ENCODE measurements at regions not wholly inside any gene's neighbourhood (a gene's known extent, or its start where the extent isn't known, plus 50 kb on each side); places are given as distances from the start of the nearest gene placed in this dataset.
"Not testable (repeated sequence)": the region's sequence is repeated elsewhere in the genome, so short reads cannot be mapped to it uniquely, and the experiment has no call there.

DNA sequence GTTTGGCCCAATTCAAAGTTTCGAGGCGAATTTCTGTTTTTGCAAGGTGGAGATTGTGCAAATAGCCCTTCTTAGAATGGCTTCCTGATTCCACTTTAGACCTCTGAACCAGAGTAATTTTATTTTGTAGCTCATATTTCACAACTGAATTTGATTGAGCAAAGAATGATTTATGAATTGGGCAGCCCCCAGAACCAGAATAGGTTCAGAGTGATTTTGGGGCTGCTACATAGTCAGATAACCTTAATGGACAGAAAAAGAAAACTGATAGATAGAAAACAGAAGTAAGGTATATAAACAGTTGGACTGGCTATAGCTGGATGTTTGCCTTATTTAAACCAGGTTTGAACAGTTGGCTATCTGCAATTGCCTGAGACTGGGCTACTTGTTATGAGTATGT lies 156.6 kb downstream of the YIPF5 start:
- DNase-seq: no peak

DNA sequence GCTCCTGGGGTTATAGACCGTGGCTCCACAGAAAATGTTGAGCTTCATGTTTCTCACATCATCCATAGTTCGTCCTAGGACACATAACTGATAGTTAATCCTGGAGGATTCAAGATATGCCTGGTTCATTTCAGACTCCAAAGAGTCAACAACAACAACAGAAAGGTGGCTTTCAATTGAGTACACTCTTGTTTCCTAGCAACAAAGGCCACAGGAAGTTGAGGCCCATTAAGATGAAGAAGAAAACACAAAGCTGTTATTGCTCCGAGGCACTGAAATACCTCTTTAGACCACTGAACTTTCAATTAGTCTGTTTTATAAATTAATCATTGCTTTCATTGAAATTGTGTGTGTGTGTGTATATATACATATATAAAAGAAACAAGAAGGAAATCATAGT lies 154.5 kb downstream of the YIPF5 start:
- DNase-seq: peak; percentile 45

DNA sequence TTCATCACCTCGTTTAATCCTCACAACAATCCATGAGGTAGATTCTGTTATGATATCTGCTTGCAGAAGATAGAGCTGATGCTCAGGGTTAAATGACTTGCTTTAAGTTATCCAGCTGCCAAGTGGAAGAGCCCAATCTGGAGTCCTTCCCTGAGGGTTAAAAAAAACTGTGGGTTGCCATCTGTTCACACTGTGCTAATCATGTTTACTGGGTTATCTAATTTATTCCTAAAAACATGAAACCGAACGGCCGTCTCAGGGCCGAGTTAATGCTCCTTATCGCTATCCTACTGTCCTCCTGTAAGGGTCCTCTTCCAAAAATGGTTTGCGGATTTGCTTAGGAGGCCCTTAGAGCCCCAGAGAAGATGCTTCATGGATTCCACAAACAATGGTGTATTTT lies 153.3 kb downstream of the YIPF5 start:
- DNase-seq: no peak

DNA sequence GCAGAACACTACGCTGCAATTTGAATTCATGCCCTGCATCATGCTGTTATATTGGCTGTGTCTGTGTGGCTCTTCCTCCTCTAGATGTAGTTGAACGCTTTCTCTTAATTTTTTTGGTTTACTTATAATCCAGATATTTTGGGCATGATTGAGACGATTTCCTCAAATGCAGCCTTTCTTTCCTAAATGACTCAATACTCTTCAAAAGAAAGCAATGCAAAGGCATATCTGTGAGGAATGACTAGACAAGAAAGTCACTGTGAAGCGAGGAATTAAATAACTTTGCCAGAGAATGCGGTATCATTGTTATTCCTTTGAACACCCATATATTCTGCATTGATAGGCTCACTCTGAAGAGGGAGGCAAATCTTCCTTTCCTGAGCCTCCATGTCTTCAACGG lies 152.8 kb downstream of the YIPF5 start:
- DNase-seq: no peak

DNA sequence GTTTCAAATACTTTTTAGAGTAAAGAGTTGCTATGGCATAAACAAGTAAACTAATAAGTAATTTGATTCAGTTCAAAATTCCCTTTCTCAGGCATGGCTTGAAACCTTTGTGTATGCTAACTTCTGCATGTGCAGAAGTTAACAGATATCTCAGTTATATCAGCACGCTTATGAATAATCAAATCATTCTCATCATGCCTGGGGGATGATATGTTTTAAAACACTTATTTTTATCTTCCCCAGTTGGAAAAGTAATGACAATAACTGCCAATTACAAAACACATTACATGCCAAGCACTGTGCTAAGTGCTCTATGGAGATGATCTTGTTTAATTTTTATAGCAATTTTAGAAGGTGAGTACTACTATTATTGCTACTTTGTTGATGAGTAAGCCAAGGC lies 146.4 kb downstream of the YIPF5 start:
- DNase-seq: no peak

DNA sequence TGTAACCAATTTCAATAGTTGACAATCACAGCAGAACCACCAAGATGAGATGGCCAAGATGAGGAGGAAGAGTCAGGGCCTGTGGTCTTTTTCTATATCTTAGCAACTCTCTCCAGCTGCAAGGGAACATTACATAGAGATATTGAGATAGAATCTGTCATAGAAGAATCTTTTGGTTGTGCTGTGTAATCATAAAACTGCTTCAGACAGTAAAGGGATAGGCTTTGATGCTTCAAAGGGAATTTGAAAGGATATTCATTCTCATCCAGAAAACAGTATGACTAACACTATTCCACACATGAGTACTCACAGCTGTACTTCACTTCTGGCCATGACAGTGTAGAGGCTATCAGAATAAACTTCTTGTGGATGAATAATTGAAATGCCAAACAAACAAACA lies 145.9 kb downstream of the YIPF5 start:
- no peak for DNase-seq

DNA sequence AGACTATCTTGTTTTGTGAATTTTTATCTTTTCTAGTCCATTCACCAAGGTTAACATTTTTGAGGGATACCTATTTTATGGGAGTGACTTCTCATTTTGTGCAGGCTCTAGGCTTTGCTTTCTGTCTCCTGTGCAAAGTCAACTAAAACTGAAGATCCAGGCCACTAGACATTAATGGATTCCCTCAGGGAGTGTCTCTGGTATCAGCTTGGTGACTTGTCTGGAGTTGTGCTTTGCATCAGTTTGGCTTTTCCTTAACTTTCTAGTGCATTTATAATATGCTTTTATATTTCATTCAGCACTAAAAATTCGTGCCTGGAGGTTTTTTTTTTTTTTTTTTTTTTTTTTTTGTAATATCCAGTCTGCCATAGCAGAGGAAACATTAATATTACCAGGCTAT lies 144.2 kb downstream of the YIPF5 start:
- no peak for DNase-seq

DNA sequence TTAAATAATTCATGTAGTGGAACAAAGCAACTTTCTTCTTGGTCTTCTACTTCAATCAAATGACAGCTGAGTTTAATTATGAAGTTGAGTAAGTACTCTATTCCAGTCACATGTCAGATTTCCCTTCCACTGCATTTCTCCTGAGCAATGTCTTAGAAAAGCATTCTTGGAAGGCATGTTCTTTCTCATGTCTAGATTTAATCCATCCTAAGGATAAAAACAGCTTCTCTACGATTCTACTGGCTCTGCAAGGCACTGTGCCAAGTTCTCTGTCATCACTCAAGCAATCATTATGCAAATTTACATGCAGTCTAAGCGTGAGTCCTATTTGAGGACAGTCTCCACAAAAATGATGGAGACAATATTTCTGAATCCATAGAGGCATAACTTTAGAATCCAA lies 142.4 kb downstream of the YIPF5 start:
- peak; percentile 56 for DNase-seq

DNA sequence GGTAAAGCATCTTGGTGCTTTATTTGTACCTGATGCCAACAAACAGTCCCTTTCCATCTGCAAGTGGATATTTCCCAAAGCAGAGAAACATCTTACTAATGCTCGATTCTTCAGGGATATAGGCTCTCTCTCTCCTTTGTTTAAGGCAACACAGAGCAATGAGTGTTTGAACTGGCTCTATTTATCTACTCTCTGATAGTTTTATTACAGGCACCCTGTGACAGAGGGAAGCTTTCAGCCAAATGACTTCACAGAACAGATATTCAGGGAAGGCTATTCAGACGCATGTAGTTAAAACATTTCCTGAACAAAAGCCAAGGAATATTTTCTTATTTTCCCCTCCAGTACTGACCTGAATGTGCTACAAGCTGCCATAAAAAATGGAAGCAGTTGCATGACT lies 141.8 kb downstream of the YIPF5 start:
- DNase-seq: peak; percentile 75

DNA sequence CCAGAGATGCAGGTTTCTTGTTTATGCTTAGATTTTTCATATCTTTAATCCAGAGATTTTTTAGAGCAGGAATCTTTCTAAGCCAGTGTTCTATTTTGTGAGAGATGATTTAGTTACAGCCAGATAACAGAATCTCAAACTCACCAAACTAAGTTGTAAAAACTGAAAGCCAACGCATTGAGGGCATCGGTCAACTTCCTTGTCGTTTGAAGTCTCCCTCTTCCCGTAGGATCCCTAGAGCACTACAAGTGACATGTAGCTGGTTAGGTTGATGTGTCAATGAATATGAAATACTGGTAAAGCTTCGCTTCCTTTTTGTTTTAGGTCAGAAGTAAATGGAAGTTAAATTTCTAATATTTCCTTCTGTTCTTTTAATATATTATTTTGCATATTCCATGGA lies 139.6 kb downstream of the YIPF5 start:
- no peak for DNase-seq

DNA sequence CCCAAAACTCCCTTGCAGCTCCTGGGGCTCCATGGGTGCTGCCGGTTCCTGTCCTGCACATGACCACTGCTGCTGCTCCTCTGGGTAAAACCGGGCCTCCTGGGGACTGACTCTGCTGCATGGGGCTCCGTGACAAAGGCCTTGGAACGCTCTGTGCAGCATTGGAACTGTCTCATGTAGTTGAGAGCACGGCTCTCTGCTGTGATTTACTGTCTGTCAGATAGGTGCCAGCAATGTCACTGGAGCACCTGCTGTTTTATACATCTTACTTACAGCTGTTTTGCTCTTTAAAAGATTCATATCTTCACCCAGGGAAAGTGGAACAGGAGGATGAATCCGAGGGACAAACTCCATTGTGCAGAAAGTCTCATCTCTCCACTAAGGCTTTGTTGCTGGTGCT lies 138.1 kb downstream of the YIPF5 start:
- DNase-seq: no peak

DNA sequence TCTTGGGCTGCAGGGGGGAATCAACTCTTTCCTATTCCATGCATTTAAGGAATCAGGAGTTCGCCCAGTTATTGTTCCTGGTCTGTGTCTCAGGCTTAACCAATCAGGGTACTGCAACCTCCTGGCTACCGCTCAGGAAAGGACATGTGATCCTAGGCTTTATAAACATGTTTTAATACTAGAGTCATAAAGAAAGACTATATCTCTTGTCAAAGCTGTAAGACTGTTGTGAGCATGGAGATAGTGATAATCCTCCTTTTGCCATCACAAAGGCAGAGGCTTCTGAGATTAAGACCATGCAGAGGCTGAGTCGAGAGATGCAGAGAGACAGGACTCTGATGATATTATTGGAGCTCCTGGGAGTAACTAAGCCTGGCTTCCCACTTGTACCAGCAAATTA lies 137.0 kb downstream of the YIPF5 start:
- DNase-seq: no peak

DNA sequence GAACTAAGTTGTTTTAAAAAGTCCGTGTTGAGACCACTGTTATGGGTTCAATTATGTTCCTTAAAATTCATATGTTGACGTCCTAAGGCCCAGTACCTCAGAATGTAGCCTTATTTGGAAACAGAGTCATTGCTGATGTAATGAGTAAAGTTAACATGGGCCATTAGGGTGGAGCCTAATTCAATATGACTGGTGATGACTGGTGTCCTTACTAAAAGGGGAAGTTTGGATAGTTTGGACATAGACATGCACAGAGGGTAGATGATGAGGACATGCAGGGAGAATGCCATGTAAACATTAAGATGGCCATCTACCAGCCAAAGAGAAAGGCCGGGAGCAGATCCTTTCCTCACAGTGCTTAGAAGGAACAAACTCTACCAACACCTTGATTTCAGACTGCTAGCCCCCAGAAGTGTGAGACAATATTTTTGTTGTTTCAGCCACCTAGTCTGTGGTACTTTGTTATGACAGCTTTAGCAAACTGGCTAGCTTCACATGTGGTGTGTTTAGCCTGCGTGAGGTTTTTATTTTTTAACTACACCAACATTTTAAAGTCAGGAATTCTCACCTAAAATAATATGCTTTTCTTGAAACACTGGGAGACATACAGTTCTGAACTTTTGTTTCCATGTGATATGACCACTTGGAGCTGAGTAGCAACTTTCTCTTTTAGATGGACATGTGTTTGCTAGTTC lies 135.3 kb downstream of the YIPF5 start:
- DNase-seq: no peak

DNA sequence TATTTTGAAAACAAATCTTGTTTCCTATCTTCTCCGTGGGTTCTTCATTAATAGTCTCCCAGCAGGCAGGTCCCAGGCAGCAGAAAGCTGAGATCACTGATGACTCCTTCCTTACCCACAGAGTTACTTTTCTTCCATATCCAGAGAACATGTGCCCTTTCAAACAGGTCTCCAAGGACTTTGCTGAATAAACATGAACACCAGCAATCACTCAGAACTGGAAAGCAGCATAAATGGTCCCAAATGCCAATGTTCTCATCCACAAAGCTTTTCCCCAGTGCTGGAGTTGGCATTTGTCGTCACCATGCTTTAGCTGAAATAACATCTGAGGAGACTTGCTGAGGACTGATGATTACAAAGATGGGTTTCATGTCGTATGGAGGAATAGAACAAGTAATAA lies 134.0 kb downstream of the YIPF5 start:
- DNase-seq: no peak

DNA sequence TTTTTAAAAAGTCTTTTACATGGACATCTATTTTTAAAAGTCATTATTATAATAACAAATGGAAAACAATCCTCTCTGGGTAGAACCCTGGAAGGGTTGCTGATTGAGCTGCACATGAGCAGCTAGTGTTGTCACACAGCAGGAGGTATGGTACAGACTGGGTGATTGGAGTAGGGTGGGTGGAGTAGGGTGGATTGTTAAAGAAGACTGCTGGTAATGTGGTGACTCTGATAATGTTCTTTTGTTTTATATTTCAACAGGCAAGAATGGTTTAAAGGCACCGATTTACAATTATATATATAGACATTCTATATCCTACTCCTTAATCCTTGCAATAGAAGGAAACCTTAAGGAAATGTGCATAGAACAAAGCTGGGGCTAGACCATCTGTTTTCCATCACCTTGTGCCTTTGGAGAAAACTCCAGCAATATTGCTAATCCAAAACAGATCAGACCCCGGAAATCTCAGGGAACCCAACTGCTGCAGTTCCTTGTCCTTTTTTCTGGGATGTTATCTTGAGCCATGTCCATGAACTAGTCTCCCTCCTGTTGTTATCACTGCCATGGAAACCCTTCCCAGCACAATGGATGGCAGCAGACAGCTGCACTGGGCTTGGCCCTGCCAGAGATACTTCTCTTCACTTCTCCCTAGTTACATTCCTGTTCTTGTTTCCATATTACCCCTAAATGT lies 129.7 kb downstream of the YIPF5 start:
- DNase-seq: no peak

DNA sequence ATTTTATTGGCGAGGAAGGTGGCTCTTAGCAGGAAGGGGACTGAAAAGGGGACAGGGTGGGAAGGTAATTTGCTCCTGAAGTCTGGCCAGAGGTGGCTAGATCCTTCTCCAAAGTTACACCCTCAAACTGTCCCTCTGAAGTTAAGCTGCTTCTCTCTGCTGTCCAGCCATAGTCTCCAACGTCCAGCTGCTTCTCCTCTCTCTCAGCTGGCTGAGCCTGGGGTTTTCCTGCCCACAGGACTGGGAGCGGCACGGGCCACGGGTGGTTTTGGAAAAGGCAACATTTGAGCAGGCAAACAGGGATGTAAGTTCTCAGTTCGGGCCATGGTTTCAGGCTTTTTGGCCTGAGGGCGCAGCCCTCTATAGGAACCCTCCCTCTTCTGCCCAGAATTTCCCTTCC lies 128.3 kb downstream of the YIPF5 start:
- no peak for DNase-seq

DNA sequence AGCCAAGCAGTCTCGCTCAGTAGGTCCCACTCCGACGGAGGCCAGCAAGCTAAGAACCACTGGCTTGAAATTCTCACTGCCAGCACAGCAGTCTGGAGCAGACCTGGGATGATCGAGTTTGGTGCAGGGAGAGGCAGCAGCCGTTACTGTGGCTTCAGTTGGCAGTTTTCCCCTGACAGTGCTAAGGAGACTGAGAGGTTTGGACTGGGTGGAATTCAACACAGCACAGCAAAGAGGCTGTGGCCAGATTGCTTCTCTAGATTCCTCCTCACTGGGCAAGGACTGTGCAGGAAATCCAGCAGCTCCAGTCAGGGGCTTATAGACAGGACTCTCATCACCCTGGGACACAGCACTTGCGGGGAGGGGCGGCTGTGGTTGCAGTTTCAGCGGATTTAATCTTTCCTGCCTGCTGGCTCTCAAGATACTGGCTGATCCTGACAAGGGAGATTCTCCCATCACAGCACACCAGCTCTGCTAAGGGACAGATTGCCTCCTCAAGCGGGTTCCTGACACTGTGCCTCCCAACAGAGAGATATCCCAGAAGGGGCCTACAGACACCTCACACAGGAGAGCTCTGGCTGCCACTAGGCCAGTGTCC lies 122.1 kb downstream of the YIPF5 start:
- DNase-seq: no peak

DNA sequence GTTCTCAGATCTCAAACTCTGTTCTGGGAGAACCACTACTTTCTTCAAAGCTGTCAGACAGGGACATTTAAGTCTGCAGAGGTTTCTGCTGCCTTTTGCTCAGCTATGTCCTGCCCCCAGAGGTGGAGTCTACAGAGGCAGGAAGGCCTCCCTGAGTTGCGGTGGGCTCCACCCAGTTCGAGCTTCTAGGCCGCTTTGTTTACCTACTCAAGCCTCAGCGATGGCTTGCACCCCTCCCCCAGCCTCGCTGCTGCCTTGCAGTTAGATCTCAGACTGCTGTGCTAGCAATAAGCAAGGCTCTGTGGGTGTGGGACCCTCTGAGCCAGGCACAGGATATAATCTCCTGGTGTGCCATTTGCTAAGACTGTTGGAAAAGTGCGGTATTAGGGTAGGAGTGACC lies 115.1 kb downstream of the YIPF5 start:
- DNase-seq: not testable (repeated sequence)

DNA sequence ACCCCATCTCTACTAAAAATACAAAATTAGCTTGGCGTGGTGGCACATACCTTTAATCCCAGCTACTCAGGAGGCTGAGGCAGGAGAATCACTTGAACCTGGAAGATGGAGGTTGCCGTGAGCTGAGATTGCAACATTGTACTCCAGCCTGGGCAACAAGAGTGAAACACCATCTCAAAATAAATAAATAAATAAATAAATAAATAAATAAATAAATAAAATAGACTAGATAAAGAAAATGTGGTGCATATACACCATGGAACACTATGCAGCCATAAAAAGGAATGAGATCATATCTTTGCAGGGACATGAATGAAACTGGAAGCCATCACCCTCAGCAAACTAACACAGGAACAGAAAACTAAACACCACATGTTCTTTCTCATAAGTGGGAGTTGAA lies 110.4 kb downstream of the YIPF5 start:
- not testable (repeated sequence) for DNase-seq

DNA sequence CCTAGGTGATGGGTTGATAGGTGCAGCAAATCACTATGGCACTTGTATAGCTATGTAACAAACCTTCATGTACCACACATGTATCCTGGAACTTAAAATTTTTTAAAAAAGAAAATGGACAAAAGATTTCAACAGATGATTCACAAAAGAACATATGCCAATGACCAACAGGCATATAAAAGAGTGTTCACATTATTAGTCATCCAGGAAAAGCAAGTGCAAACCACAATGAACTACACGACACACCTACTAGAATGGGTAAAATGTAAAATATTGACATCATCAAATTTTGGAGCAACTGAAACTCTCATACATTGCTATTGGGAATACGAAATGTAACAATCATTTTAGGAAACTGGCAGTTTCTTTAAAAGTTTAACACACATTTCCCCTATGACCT lies 109.9 kb downstream of the YIPF5 start:
- DNase-seq: no peak

DNA sequence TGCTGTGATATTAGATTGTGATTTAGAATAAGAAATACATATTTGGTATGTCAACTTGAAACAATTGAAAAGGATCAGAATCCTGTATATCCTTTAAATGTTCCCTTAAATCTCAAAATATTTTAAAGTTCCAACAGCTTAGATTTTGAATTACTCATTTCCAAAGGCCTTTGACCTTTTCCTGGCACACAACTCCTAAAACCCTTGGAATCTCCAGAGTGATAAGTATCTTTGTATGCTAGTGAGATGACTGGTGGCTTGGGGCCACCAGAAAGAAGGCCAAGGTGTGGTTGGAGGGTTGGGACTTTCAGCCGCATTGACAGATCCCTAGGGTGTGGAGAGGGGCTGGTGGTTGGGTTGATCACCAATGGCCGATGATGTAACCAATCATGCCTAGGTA lies 104.7 kb downstream of the YIPF5 start:
- DNase-seq: no peak

DNA sequence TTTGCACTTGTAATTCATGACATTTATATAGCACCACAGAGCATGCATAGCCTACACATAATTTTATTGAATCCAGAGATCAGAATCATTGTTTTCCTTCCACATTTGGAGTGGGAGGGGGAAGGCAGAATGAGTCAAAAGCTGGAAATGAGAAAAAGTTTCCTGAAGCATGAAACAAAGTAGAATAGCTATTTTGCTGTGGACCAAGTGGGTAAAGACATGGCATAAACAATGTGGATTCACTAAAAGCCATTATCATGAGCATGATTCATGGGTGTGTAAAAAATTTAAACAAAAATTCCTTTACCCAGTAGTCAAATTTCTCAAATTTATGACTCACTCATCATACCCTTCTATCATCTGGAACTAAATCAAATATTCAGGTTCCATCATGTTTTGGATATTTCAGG lies 97.9 kb downstream of the YIPF5 start:
- DNase-seq: no peak

DNA sequence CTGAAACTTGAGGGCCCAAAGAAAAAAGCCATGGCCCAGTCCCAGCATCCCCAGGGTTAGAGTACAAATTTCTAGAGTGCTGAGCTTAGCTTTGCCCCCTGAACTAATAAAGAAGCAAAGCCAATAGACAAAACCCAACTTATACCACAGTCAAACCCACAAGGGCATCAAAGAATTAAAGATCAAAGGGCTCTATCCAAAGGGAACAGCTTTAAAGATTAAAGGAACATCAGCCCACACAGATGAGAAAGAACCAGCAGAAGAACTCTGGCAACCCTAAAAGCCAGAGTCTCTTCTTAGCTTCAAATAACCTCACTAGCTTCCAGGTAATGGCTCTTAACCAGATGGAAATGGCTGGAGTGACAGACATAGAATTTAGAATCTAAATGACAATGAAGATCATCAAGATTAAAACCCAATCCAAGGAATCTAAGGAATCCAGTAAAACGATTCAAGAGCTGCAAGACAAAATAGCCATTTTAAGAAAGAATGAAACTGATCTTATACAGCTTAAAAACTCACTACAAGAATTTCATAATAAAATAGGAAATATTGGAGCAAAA lies 93.9 kb downstream of the YIPF5 start:
- DNase-seq: no peak

DNA sequence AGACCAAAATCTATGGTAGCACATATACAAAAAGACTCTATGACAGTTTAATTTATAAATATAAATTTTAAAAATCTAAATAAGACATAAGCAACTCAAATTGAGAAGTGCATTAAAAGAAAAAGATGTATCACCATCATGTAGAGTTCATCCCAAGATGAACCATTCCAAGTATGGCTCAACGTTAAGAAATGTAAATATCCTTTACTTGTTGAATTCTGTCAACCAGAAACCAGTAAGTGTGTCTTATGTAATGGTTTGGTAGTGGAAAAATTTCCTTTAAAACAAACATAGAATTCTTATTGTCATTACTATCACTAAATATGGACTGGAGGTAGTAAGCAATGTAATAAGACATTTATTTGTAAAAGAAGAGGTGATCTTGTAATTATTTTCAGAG lies 87.3 kb downstream of the YIPF5 start:
- no peak for DNase-seq
